ENCODE measurements at regions not wholly inside any gene's neighbourhood (a gene's known extent, or its start where the extent isn't known, plus 50 kb on each side); places are given as distances from the start of the nearest gene placed in this dataset.

DNA sequence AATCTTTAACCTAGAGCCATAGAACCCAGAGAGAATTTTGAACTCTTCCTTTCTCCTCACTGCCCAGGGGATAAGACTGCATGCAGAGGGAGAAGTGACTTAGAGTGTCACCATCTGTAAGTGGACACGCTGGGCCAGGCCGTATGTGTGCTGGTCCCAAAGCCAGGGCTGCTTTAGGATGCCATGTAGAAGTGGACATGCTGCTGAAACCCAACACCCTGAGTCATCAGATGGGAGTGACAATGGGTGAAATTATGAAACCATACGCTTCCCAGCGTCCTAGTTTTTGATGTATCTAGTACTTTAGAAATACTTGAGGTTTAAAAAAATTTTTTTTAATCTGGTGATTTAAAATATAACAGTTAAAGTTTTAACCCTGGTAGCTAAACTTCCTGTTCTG is 191.1 kb downstream of the FNDC1 start:
- Histone ChIP-seq H3K4me3 (ENCODE audit: insufficient read length, low read depth) (no peak overlapping the region), H3K9ac (ENCODE audit: insufficient read length, low read depth) (no peak overlapping the region), H3K9me3 (ENCODE audit: insufficient read depth, low read length) (no peaks in the 10 kb centered on the region), H3K36me3 (ENCODE audit: insufficient read depth, insufficient read length, low read length) (no peaks in the 10 kb centered on the region), H3K27me3 (ENCODE audit: insufficient read depth, insufficient read length) (no peaks in the 10 kb centered on the region), H3K4me1 (ENCODE audit: insufficient read depth, insufficient read length) (no peaks in the 10 kb centered on the region)
- no peak for DNase-seq (ENCODE audit: low read depth, low spot score)
- no peak for TF ChIP-seq SUZ12 (IDR thresholded peaks at IDR 0.05; ENCODE audit: extremely low read depth, insufficient read depth, insufficient read length)
- TF ChIP-seq ZNF274 (IDR thresholded peaks at IDR 0.05; ENCODE audit: low read depth, low read length), result no peak
- no peak for TF ChIP-seq YY1 (IDR thresholded peaks at IDR 0.05; ENCODE audit: insufficient read depth, insufficient read length)

DNA sequence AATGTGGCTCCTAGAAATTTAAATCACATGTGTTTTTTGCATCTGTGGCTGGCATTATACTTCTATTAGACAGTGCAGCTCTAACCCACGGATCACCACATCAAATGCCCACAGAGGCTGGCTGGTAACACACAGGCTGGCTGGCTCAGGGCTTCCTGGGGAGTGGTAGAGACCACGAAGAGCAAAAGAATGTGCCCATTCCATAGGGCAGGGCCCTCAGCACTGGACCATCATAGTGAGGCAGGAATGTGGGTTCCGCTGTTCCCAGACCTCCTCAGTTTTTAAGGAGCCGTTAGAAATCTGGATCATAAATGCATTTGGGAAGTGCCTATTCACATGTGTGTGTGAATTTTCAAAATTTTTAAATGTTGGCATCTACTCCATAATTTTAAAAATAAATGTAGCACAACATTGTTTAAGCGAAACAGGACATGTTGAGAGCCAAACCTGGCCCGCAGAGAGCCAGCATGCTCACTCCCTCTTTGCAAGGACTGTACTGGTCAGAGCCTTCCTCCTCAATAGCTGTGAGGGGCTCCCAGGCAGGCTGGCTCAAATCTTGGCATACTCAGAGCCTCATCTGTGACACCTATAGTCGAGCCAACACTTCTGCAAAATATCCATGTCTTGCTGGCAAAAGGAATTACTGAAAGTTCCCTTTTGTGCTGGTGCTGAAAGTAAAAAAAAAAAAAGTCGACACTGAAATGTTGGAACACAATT is 190.5 kb downstream of the FNDC1 start:
- H3K9ac ChIP-seq (ENCODE audit: insufficient read length, low read depth), result no peak overlapping the region
- H3K9me3 ChIP-seq (ENCODE audit: insufficient read depth, low read length), result no peaks in the 10 kb centered on the region
- no peaks in the 10 kb centered on the region for H3K27me3 ChIP-seq (ENCODE audit: insufficient read depth, insufficient read length)
- TF ChIP-seq SUZ12 (IDR thresholded peaks at IDR 0.05; ENCODE audit: extremely low read depth, insufficient read depth, insufficient read length), result no peak
- no peak for TF ChIP-seq ZNF274 (IDR thresholded peaks at IDR 0.05; ENCODE audit: low read depth, low read length)
- TF ChIP-seq YY1 (IDR thresholded peaks at IDR 0.05; ENCODE audit: insufficient read depth, insufficient read length), result no peak
- H3K4me1 ChIP-seq (ENCODE audit: insufficient read depth, insufficient read length), result no peaks in the 10 kb centered on the region
- H3K4me3 ChIP-seq (ENCODE audit: insufficient read length, low read depth), result no peak overlapping the region
- no peaks in the 10 kb centered on the region for H3K36me3 ChIP-seq (ENCODE audit: insufficient read depth, insufficient read length, low read length)
- DNase-seq (ENCODE audit: low read depth, low spot score), result no peak

DNA sequence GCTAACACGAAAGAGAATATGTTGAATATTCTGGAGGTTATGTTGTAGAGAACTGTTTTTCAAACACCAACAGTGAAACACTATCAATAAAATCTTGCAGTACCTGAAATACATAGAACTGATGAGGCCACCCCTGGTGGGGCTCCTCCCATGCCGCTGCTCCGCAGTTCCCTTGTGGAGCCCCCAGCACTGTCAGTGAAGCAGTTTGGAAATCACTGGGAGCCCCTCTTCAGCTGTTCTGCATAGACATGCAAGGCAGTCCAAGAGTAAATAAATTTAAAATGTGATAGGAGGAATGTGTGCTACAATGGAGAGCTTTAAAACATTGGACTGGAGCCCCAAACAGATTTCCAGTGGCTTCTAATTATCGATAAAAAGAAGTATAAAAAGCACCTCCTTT is 189.4 kb downstream of the FNDC1 start:
- no peak for DNase-seq (ENCODE audit: low read depth, low spot score)
- Histone ChIP-seq H3K4me3 (ENCODE audit: insufficient read length, low read depth) (no peak overlapping the region), H3K9ac (ENCODE audit: insufficient read length, low read depth) (no peak overlapping the region), H3K27me3 (ENCODE audit: insufficient read depth, insufficient read length) (no peaks in the 10 kb centered on the region), H3K4me1 (ENCODE audit: insufficient read depth, insufficient read length) (no peaks in the 10 kb centered on the region), H3K9me3 (ENCODE audit: insufficient read depth, low read length) (no peaks in the 10 kb centered on the region), H3K36me3 (ENCODE audit: insufficient read depth, insufficient read length, low read length) (no peaks in the 10 kb centered on the region)
- no peak for TF ChIP-seq YY1 (IDR thresholded peaks at IDR 0.05; ENCODE audit: insufficient read depth, insufficient read length)
- TF ChIP-seq SUZ12 (IDR thresholded peaks at IDR 0.05; ENCODE audit: extremely low read depth, insufficient read depth, insufficient read length), result no peak
- no peak for TF ChIP-seq ZNF274 (IDR thresholded peaks at IDR 0.05; ENCODE audit: low read depth, low read length)

DNA sequence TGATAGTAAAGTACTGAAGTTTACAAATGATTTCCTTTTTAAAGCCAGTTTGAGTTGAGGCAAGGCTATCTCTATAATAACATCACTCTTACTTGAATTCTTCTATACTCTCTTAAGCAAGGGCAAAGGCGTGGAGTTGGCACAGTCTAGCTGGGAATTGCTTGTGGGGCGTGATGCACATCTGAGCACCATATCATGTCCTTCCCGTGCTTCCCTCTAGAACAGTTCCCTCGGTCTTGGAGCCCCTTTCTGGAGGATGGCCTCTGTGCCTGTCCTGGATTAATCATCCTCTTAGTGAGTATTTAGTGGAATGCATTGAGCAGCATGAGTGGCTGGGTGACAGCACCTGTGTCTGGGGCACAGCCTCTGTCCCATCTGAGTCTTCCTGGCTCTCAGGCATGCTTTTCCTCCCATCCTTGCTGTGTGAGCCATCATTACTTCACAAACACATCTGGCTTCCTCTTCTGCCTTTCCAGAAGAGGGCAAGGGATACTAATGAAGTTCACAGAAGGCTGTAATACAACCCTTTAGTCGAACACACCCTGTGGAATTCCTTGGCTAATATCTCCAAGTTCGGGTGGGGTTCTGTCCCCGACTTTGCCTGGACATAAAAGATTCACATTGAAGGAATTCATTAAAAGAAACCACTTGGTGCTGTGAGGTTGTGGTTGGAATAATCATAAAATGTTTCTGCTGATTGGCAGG is 188.2 kb downstream of the FNDC1 start:
- no peaks in the 10 kb centered on the region for H3K4me1 ChIP-seq (ENCODE audit: insufficient read depth, insufficient read length)
- H3K9ac ChIP-seq (ENCODE audit: insufficient read length, low read depth), result no peak overlapping the region
- H3K4me3 ChIP-seq (ENCODE audit: insufficient read length, low read depth), result no peak overlapping the region
- DNase-seq (ENCODE audit: low read depth, low spot score), result no peak
- H3K36me3 ChIP-seq (ENCODE audit: insufficient read depth, insufficient read length, low read length), result no peaks in the 10 kb centered on the region
- no peaks in the 10 kb centered on the region for H3K9me3 ChIP-seq (ENCODE audit: insufficient read depth, low read length)
- no peaks in the 10 kb centered on the region for H3K27me3 ChIP-seq (ENCODE audit: insufficient read depth, insufficient read length)
- no peak for TF ChIP-seq SUZ12 (IDR thresholded peaks at IDR 0.05; ENCODE audit: extremely low read depth, insufficient read depth, insufficient read length)
- TF ChIP-seq YY1 (IDR thresholded peaks at IDR 0.05; ENCODE audit: insufficient read depth, insufficient read length), result no peak
- no peak for TF ChIP-seq ZNF274 (IDR thresholded peaks at IDR 0.05; ENCODE audit: low read depth, low read length)

DNA sequence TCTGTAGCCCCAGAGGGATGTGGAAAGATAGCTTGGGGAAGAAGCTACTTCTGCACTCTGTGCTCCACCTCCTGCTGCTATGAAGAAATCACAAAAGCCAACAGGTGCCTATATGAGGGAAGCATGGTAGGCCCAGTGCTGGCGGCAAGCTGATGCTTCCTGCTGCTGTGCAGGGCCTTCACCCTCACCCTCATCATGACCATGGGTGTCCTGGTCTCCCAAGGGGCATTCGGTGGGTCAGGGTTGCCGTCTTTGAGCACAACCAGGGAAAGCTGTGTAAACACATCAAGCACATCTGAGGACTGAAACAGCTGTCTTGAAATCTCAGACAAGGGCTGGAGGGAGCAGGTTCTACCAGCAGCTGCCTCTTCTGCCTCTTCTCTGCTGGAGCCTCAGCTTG is 184.0 kb downstream of the FNDC1 start:
- Histone ChIP-seq H3K4me3 (ENCODE audit: insufficient read length, low read depth) (no peak overlapping the region), H3K9ac (ENCODE audit: insufficient read length, low read depth) (no peak overlapping the region), H3K27me3 (ENCODE audit: insufficient read depth, insufficient read length) (no peaks in the 10 kb centered on the region), H3K36me3 (ENCODE audit: insufficient read depth, insufficient read length, low read length) (no peaks in the 10 kb centered on the region), H3K9me3 (ENCODE audit: insufficient read depth, low read length) (no peaks in the 10 kb centered on the region), H3K4me1 (ENCODE audit: insufficient read depth, insufficient read length) (no peaks in the 10 kb centered on the region)
- no peak for TF ChIP-seq YY1 (IDR thresholded peaks at IDR 0.05; ENCODE audit: insufficient read depth, insufficient read length)
- no peak for TF ChIP-seq SUZ12 (IDR thresholded peaks at IDR 0.05; ENCODE audit: extremely low read depth, insufficient read depth, insufficient read length)
- TF ChIP-seq ZNF274 (IDR thresholded peaks at IDR 0.05; ENCODE audit: low read depth, low read length), result no peak
- DNase-seq (ENCODE audit: low read depth, low spot score), result no peak

DNA sequence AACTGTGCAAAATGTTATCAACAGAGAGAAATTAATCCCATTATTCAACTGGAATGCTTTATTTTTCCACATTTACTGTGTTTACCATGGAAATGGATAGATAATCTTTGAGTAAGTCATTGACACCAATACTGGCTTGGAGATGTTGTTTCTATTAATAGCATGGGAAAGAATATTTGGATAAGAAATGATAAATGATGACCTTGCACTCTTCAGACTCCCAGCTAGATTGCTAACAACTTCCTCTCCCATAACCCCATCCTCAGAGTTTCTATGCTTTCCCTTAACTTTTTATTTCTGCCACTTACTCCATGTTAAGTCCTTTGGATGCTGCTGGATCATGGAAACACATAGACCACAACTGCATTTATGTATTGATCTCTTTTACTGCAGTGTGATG is 182.5 kb downstream of the FNDC1 start:
- no peaks in the 10 kb centered on the region for H3K36me3 ChIP-seq (ENCODE audit: insufficient read depth, insufficient read length, low read length)
- H3K9ac ChIP-seq (ENCODE audit: insufficient read length, low read depth), result no peak overlapping the region
- no peak overlapping the region for H3K4me3 ChIP-seq (ENCODE audit: insufficient read length, low read depth)
- no peak for DNase-seq (ENCODE audit: low read depth, low spot score)
- H3K27me3 ChIP-seq (ENCODE audit: insufficient read depth, insufficient read length), result no peaks in the 10 kb centered on the region
- H3K4me1 ChIP-seq (ENCODE audit: insufficient read depth, insufficient read length), result no peaks in the 10 kb centered on the region
- no peaks in the 10 kb centered on the region for H3K9me3 ChIP-seq (ENCODE audit: insufficient read depth, low read length)
- no peak for TF ChIP-seq YY1 (IDR thresholded peaks at IDR 0.05; ENCODE audit: insufficient read depth, insufficient read length)
- TF ChIP-seq ZNF274 (IDR thresholded peaks at IDR 0.05; ENCODE audit: low read depth, low read length), result no peak
- no peak for TF ChIP-seq SUZ12 (IDR thresholded peaks at IDR 0.05; ENCODE audit: extremely low read depth, insufficient read depth, insufficient read length)

DNA sequence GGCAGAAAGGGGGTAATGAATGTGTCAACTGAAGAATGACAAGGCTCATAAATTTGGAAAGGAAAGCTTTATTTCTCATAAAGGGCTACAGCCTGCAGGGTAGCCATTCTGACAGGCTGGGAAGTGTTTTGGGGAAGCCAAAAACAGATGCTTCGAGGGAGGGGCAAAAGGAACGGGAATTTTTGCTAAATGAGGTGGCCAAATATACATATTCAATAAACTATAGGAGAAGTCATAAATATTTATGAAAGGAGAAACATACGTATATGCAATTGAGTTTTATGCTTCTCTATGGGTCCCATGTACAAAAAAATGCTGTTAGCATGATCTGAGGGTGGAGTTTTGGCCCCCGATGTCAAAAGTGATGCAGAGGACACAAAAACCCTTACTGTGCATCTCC is 180.7 kb downstream of the FNDC1 start:
- H3K27me3 ChIP-seq (ENCODE audit: insufficient read depth, insufficient read length), result no peaks in the 10 kb centered on the region
- no peak overlapping the region for H3K4me3 ChIP-seq (ENCODE audit: insufficient read length, low read depth)
- no peak for TF ChIP-seq YY1 (IDR thresholded peaks at IDR 0.05; ENCODE audit: insufficient read depth, insufficient read length)
- no peak for TF ChIP-seq ZNF274 (IDR thresholded peaks at IDR 0.05; ENCODE audit: low read depth, low read length)
- no peak for TF ChIP-seq SUZ12 (IDR thresholded peaks at IDR 0.05; ENCODE audit: extremely low read depth, insufficient read depth, insufficient read length)
- H3K9me3 ChIP-seq (ENCODE audit: insufficient read depth, low read length), result no peaks in the 10 kb centered on the region
- no peaks in the 10 kb centered on the region for H3K4me1 ChIP-seq (ENCODE audit: insufficient read depth, insufficient read length)
- no peak for DNase-seq (ENCODE audit: low read depth, low spot score)
- no peaks in the 10 kb centered on the region for H3K36me3 ChIP-seq (ENCODE audit: insufficient read depth, insufficient read length, low read length)
- H3K9ac ChIP-seq (ENCODE audit: insufficient read length, low read depth), result no peak overlapping the region

Measured in NT2/D1 (cell line).